Activated naive CD8-positive, alpha-beta T cell treated with anti-CD3 and anti-CD28 coated beads, Interleukin-2, amount 50 U/mL, for 24 hours (primary cell): ENCODE measurements at regions not wholly inside any gene's neighbourhood (a gene's known extent, or its start where the extent isn't known, plus 50 kb on each side); places are given as distances from the start of the nearest gene placed in this dataset.

ENCODE experiments used
- ATAC-seq: fragments of 150-1000 bp; cut with Tn5 transposase; one replicate; pipeline ENCODE4 v1.10.0; 2021
- DNase-seq: peaks from one replicate; pipeline ENCODE4 v3.0.0; 2021
- H3K27ac Mint-ChIP-seq: one replicate; pipeline ENCODE4 v1.8.0; 2021; ENCODE audit warnings: mild to moderate bottlenecking, mixed read lengths
- H3K27me3 Mint-ChIP-seq: one replicate; pipeline ENCODE4 v1.8.0; 2021; ENCODE audit warnings: mixed read lengths
- H3K36me3 Mint-ChIP-seq: one replicate; pipeline ENCODE4 v1.8.0; 2021; ENCODE audit warnings: low read depth, mixed read lengths
- H3K4me1 Mint-ChIP-seq: one replicate; pipeline ENCODE4 v1.8.0; 2021; ENCODE audit warnings: mixed read lengths
- H3K4me3 Mint-ChIP-seq: one replicate; pipeline ENCODE4 v1.8.0; 2021; ENCODE audit warnings: mild to moderate bottlenecking, moderate library complexity, mixed read lengths
- H3K9me3 Mint-ChIP-seq: one replicate; pipeline ENCODE4 v1.8.0; 2021; ENCODE audit warnings: mixed read lengths

DNA sequence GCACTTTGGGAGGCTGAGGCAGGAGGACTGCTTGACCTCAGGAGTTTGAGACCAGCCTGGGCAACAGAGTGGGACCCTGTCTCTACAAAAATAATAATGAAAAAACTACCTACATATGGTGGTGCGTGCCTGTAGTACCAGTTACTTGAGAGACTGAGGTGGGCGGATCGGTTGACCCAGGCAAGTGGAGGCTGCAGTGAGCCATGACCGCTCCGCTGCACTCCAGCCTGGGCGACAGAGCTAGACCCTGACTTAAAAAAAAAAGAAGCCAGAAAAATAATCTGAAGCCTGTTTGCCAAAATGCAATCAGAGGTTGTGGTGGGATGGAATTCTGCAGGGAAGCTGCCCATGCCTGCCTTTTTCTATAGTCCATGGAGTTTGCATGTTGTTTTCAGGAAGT lies 50.4 kb upstream of the GGTA1 start:
- DNase-seq (no peak), ATAC-seq (no peak)
- no peaks in the 10 kb centered on the region for H3K36me3 Mint-ChIP-seq
- H3K4me1 Mint-ChIP-seq: peaks cover 3% of the 10 kb centered on the region
- peaks cover 44% of the 10 kb centered on the region for H3K27me3 Mint-ChIP-seq
- H3K9me3 Mint-ChIP-seq: no peaks in the 10 kb centered on the region
- H3K4me3 Mint-ChIP-seq: no peak overlapping the region
- H3K27ac Mint-ChIP-seq: no peak overlapping the region

DNA sequence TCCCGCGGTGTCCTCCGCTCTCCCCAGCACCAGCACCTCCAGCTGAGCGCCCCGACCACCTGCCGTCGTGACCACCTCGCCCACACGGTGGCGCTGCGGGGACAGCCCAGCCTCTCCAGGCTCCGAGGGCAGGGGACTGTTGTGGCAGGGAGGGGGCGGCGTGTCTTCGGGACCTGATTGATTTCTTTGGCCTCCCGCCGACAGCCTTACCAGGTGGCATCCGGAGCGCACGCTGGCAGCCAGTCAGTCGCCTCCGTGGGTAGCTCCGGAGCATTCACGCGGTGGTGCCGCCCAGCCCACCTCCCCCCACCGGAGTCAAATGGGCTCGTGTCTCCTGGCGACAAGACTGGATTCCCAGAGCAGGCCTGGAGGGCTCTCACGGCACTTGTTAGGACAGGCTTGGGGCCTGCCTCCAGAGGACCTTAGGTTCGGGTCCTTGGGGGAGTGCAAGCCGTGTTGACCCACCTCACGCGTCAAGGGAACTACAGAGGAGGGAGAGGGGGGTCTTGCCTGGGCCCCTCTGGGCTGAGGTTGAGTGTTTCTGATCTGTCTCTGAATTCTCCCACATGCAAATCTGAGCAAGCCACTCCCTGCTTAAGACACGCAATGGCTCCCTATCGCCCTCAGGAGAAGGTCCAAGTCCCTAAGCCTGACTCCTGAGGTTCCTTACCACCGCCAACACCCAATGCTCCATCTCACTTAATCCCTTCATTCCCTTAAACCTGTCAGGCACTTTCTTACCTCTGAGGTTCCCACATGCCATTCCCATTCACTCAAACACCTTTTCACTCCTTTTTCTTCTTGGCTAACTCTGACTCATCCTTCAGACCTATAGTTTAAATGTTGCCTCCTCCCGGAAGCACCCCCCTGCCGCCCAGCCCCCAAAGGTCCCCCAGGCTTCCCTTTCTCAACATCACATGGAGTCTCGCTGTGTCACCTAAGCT lies 51.2 kb upstream of the GGTA1 start:
- H3K27ac Mint-ChIP-seq: no peak overlapping the region
- peak; percentile 76 for ATAC-seq

GRCh38 chr9:121551985-121552753 lies 52.5 kb upstream of the GGTA1 start:
- peaks cover 3% of the 10 kb centered on the region for H3K4me1 Mint-ChIP-seq
- no peak overlapping the region for H3K4me3 Mint-ChIP-seq
- no peaks in the 10 kb centered on the region for H3K36me3 Mint-ChIP-seq
- ATAC-seq (no peak), DNase-seq (no peak)
- H3K27me3 Mint-ChIP-seq: peaks cover 41% of the 10 kb centered on the region
- H3K9me3 Mint-ChIP-seq: no peaks in the 10 kb centered on the region
- H3K27ac Mint-ChIP-seq: no peak overlapping the region

More for the DNA sequence above, 51.2 kb upstream of the GGTA1 start:
- H3K4me1 Mint-ChIP-seq: peaks cover 3% of the 10 kb centered on the region
- peak; percentile 83 for DNase-seq
- H3K9me3 Mint-ChIP-seq: no peaks in the 10 kb centered on the region
- H3K36me3 Mint-ChIP-seq: no peaks in the 10 kb centered on the region
- peaks cover 43% of the 10 kb centered on the region for H3K27me3 Mint-ChIP-seq
- no peak overlapping the region for H3K4me3 Mint-ChIP-seq

- H3K27ac Mint-ChIP-seq: no peak overlapping the region
- no peak overlapping the region for H3K4me3 Mint-ChIP-seq
- no peaks in the 10 kb centered on the region for H3K9me3 Mint-ChIP-seq
- peaks cover 20% of the 10 kb centered on the region for H3K27me3 Mint-ChIP-seq
- H3K36me3 Mint-ChIP-seq: no peaks in the 10 kb centered on the region
- DNase-seq (no peak), ATAC-seq (no peak)
- peaks cover 12% of the 10 kb centered on the region for H3K4me1 Mint-ChIP-seq
Observed at GRCh38 chr9:121556082-121556481, 56.4 kb upstream of the GGTA1 start.

DNA sequence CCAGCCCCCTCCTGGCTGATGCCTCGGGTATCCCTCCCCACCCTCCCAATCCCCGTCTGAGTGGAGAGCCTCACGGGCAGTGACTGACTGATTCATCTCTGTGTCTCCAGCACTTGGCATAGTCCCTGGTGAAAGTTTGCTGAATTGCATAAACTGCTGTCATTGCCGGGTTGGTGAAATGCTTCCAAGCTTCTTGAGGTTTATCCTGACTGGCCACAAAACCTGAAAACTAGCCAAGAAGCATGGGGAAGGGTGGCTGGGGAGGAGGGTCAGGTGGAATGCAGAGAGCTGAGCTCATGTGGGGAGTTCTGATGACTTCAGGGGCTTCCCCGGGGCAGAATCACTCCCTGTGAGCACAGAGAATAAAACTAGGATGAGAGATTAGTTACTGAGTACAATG lies 56.9 kb upstream of the GGTA1 start:
- Mint-ChIP-seq H3K27ac (no peak overlapping the region), H3K9me3 (no peaks in the 10 kb centered on the region), H3K27me3 (peaks cover 17% of the 10 kb centered on the region), H3K4me1 (peaks cover 11% of the 10 kb centered on the region), H3K4me3 (no peak overlapping the region), H3K36me3 (no peaks in the 10 kb centered on the region)
- ATAC-seq (no peak), DNase-seq (no peak)

DNA sequence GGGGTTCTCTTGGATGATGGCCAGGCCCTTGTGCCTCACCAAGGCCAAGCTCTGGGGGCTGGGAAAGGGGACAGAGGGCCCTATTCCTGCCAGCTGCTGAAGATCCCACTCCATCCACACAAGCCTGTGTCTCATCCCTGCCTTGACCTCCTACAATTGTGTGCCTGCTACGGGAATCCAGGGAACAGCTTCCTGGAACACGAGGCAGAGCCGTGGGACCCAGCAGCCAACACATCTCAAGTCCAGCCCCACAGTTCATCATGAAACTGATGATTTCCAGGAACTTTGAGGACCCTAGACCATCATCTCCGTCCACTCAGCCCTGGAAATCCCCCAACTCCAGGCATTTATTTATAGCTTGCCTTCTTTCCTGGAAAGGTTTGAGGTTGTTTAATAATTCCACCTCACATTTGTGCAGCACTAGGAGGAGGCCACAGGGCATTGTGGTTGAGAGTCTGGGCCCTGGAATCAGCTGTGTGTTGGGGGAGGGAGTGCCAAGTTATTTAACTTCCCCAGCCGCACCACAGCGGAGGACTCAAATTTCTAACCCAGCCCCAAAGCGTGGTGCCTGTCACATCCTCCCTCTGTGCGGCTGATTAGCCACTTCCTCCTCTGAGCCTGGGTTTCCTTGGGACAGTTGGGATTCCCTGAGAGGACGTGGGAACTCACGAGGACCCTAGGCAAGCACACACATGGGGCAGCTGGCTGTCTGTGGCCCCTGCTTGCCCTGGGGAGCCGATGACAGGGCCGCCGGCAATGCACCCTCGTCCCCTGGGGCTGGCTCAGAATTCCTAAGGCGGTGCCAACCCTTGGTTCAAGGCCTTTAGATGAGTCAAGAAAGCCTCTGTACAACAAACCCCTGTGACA lies 58.2 kb upstream of the GGTA1 start:
- no peak overlapping the region for H3K27ac Mint-ChIP-seq
- H3K36me3 Mint-ChIP-seq: no peaks in the 10 kb centered on the region
- peak; percentile 31 for DNase-seq
- H3K27me3 Mint-ChIP-seq: peaks cover 10% of the 10 kb centered on the region
- peak; percentile 50 for ATAC-seq
- H3K9me3 Mint-ChIP-seq: no peaks in the 10 kb centered on the region
- peaks cover 11% of the 10 kb centered on the region for H3K4me1 Mint-ChIP-seq
- H3K4me3 Mint-ChIP-seq: no peak overlapping the region

GRCh38 chr9:121558473-121558872 lies 58.8 kb upstream of the GGTA1 start:
- ATAC-seq (no peak), DNase-seq (no peak)
- no peak overlapping the region for H3K4me3 Mint-ChIP-seq
- H3K27me3 Mint-ChIP-seq: peaks cover 10% of the 10 kb centered on the region
- no peak overlapping the region for H3K27ac Mint-ChIP-seq
- H3K9me3 Mint-ChIP-seq: no peaks in the 10 kb centered on the region
- H3K4me1 Mint-ChIP-seq: peaks cover 11% of the 10 kb centered on the region
- H3K36me3 Mint-ChIP-seq: no peaks in the 10 kb centered on the region

DNA sequence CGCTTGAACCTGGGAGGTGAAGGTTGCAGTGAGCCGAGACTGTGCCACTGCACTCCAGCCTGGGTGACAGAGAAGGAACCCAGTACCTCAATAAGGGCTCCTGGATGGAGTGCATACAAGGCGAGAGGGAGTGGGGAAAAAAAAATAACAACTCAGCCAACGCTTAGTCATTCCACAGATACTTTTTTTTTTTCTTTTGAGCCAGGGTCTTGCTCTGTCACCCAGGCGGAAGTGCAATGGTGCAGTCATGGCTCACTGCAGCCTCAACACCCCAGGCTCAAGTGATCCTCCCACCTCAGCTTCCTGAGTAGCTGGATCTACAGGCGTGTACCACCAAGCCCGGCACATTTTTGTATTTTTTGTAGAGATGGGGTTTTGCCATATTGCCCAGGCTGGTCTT lies 59.5 kb upstream of the GGTA1 start:
- Mint-ChIP-seq H3K27me3 (peaks cover 10% of the 10 kb centered on the region), H3K9me3 (no peaks in the 10 kb centered on the region), H3K36me3 (no peaks in the 10 kb centered on the region), H3K4me1 (peaks cover 11% of the 10 kb centered on the region), H3K27ac (no peak overlapping the region), H3K4me3 (no peak overlapping the region)
- ATAC-seq (peak; percentile 18), DNase-seq (no peak)

DNA sequence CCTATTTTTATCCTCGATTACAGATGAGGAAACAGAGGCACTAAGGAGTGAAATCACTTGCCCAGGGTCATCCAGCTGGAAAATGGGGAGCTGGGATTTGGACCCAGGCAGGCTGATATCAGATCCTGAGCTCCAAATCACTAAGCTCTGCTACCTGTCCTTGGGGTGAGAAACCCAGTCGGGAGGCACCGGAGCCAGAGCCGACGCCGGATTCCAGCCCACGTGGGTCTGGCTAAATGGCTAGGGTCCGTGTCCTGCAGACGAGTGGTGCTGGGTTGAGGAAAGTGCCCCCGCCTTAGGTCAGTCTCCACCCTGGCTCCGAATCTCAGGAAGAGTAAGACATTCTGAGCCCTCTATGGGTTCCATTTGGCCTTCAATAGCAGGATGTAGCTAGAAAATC lies 61.3 kb upstream of the GGTA1 start:
- Mint-ChIP-seq H3K36me3 (no peaks in the 10 kb centered on the region), H3K27ac (no peak overlapping the region), H3K9me3 (no peaks in the 10 kb centered on the region), H3K27me3 (peaks cover 8% of the 10 kb centered on the region), H3K4me3 (no peak overlapping the region), H3K4me1 (peaks cover 11% of the 10 kb centered on the region)
- no peak for DNase-seq
- no peak for ATAC-seq

DNA sequence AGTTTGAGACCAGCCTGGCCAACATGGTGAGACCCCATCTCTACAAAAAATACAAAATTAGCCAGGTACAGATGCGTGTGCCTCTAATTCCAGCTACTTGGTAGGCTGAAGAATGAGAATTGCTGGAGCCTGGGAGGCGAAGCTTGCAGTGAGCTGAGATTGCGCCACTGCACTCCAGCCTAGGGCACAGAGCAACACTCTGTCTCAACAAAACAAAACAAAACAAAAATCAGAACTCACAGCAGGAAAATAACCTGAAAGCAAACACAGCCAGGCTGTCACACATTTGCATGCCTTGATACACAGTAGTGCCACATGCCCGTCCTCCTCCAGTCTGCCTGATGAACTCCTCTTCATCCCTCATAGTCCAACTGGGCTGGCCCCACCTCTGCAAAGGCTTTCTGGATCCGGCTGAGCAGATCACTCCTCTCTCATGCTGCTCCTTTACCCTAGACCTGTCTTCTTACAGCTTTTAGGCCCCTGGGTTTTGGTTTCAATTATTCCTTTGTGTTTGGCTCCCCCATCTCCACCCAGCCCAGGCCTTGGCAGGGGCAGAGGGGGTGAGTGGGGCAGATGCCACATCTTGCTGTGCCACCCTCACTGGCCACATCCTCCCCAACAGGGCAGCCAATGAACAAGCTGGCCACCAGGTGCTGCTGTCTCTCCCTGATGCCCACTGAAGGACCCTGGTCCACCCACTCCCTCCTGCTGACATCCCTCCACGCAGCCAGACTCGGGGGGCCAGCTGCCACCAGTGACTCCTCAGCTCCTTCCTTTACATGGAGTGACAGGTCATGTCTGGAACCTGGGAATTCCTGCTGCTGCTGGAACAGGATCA lies 62.0 kb upstream of the GGTA1 start:
- DNase-seq (no peak), ATAC-seq (no peak)
- no peaks in the 10 kb centered on the region for H3K36me3 Mint-ChIP-seq
- H3K27me3 Mint-ChIP-seq: peaks cover 12% of the 10 kb centered on the region
- peaks cover 11% of the 10 kb centered on the region for H3K4me1 Mint-ChIP-seq
- H3K9me3 Mint-ChIP-seq: no peaks in the 10 kb centered on the region
- H3K27ac Mint-ChIP-seq: no peak overlapping the region
- H3K4me3 Mint-ChIP-seq: no peak overlapping the region

DNA sequence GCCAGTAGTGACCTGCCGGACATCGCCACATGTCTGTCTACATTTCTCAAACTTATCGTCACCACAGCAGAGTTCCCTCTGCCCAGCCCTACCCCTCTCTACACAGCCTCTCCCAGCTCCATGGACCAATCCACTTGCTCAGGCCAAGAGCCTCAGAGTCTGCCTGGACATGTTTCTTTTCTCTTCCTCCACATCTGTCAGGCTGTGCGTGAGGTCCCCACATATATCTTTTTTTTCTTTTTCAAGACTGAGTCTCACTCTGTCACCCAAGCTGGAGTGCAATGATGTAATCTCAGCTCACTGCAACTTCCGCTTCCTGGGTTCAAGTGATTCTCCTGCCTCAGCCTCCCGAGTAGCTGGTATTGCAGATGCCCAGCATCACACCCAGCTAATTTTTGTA lies 62.7 kb upstream of the GGTA1 start:
- no peak overlapping the region for H3K27ac Mint-ChIP-seq
- ATAC-seq (no peak), DNase-seq (no peak)
- H3K4me1 Mint-ChIP-seq: peaks cover 11% of the 10 kb centered on the region
- no peak overlapping the region for H3K4me3 Mint-ChIP-seq
- no peaks in the 10 kb centered on the region for H3K36me3 Mint-ChIP-seq
- H3K27me3 Mint-ChIP-seq: peaks cover 8% of the 10 kb centered on the region
- H3K9me3 Mint-ChIP-seq: no peaks in the 10 kb centered on the region

DNA sequence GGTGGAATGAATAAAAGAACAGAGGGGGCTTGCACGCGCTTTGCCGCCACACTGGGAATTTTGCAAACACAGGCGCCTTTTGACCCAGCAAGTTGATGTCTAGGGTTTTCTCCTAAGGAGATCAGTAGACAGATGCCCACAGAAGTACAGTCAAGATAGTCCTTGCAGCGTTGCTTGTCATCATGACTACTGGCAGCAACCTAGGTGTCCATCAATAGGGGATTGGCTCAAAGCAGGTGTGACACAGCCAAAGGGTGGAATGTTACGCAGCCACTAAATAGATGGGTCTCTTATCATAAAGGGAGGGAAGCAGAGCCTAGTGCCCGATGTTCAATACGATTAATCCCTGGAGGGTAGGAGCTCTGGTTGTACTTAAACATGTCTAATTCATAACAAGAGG lies 63.8 kb upstream of the GGTA1 start:
- no peaks in the 10 kb centered on the region for H3K36me3 Mint-ChIP-seq
- DNase-seq (no peak), ATAC-seq (no peak)
- H3K4me3 Mint-ChIP-seq: no peak overlapping the region
- H3K27ac Mint-ChIP-seq: no peak overlapping the region
- H3K4me1 Mint-ChIP-seq: peaks cover 2% of the 10 kb centered on the region
- no peaks in the 10 kb centered on the region for H3K9me3 Mint-ChIP-seq
- H3K27me3 Mint-ChIP-seq: peaks cover 5% of the 10 kb centered on the region

DNA sequence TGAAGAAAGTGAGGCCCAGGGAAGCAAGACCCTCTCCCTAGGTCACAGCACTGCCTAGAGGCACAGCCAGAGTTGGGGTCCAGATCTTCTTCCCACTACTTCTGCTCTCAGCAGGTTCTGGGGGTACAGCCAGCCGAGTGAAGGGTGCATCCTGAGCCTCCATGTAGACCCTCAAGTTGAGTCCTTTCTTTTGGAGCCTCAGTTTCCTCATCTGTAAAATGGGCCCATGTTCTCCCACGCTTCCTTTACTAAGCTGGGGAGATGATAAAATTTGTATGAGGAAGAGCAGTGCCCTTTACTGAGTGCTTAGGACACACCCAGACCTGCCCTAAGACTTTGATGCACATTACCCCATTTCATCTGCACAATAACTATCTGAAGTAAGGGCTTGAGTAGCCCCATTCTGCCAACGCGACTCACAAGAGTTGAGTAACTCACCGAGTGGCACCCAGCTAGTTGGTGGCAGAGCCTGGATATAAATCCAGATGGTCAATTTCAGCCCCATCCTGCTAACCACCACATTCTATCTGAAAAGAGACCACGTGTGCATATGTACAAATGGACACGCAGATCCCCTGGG lies 64.3 kb upstream of the GGTA1 start:
- no peaks in the 10 kb centered on the region for H3K36me3 Mint-ChIP-seq
- H3K4me1 Mint-ChIP-seq: no peaks in the 10 kb centered on the region
- no peak for ATAC-seq
- H3K9me3 Mint-ChIP-seq: no peaks in the 10 kb centered on the region
- peaks cover 5% of the 10 kb centered on the region for H3K27me3 Mint-ChIP-seq
- DNase-seq: no peak
- H3K27ac Mint-ChIP-seq: no peak overlapping the region
- no peak overlapping the region for H3K4me3 Mint-ChIP-seq
